ENCODE measurements at regions not wholly inside any gene's neighbourhood (a gene's known extent, or its start where the extent isn't known, plus 50 kb on each side); places are given as distances from the start of the nearest gene placed in this dataset.
"Not testable (repeated sequence)": the region's sequence is repeated elsewhere in the genome, so short reads cannot be mapped to it uniquely, and the experiment has no call there.

- TF ChIP-seq TAF1 (IDR thresholded peaks at IDR 0.05; ENCODE audit: low read depth, low read length) (no peak), PAX5 (IDR thresholded peaks at IDR 0.05; ENCODE audit: insufficient read depth, low read length, severe bottlenecking) (no peak), POLR2AphosphoS5 (IDR thresholded peaks at IDR 0.05; ENCODE audit: low read depth, low read length) (no peak), POLR2A (IDR thresholded peaks at IDR 0.05; ENCODE audit: low read depth, low read length) (no peak), POU2F2 (IDR thresholded peaks at IDR 0.05; ENCODE audit: low read depth, low read length) (no peak), SPI1 (IDR thresholded peaks at IDR 0.05; ENCODE audit: low read depth, low read length) (no peak)
- FAIRE-seq (no peak), DNase-seq (ENCODE audit: insufficient read length, low spot score) (no peak)
Measured at GRCh38 chr13:44051405-44051804, 171.7 kb downstream of the LACC1 start.

- TF ChIP-seq PAX5 (IDR thresholded peaks at IDR 0.05; ENCODE audit: insufficient read depth, low read length, severe bottlenecking): no peak
- no peak for TF ChIP-seq POU2F2 (IDR thresholded peaks at IDR 0.05; ENCODE audit: low read depth, low read length)
- TF ChIP-seq POLR2A (IDR thresholded peaks at IDR 0.05; ENCODE audit: low read depth, low read length): no peak
- TF ChIP-seq SPI1 (IDR thresholded peaks at IDR 0.05; ENCODE audit: low read depth, low read length): no peak
- no peak for TF ChIP-seq TAF1 (IDR thresholded peaks at IDR 0.05; ENCODE audit: low read depth, low read length)
- TF ChIP-seq POLR2AphosphoS5 (IDR thresholded peaks at IDR 0.05; ENCODE audit: low read depth, low read length): no peak
- DNase-seq (ENCODE audit: insufficient read length, low spot score) (no peak), FAIRE-seq (no peak)
Measured at GRCh38 chr13:44051918-44052675, 172.4 kb downstream of the LACC1 start.

- DNase-seq (ENCODE audit: insufficient read length, low spot score) (no peak), FAIRE-seq (no peak)
- TF ChIP-seq PAX5 (IDR thresholded peaks at IDR 0.05; ENCODE audit: insufficient read depth, low read length, severe bottlenecking) (no peak), POLR2AphosphoS5 (IDR thresholded peaks at IDR 0.05; ENCODE audit: low read depth, low read length) (no peak), POLR2A (IDR thresholded peaks at IDR 0.05; ENCODE audit: low read depth, low read length) (no peak), TAF1 (IDR thresholded peaks at IDR 0.05; ENCODE audit: low read depth, low read length) (no peak), SPI1 (IDR thresholded peaks at IDR 0.05; ENCODE audit: low read depth, low read length) (no peak), POU2F2 (IDR thresholded peaks at IDR 0.05; ENCODE audit: low read depth, low read length) (no peak)
Measured at GRCh38 chr13:44052780-44053184, 173.1 kb downstream of the LACC1 start.

GRCh38 chr13:44053208-44053607, 173.5 kb downstream of the LACC1 start:
- TF ChIP-seq PAX5 (IDR thresholded peaks at IDR 0.05; ENCODE audit: insufficient read depth, low read length, severe bottlenecking) (no peak), TAF1 (IDR thresholded peaks at IDR 0.05; ENCODE audit: low read depth, low read length) (no peak), SPI1 (IDR thresholded peaks at IDR 0.05; ENCODE audit: low read depth, low read length) (no peak), POLR2AphosphoS5 (IDR thresholded peaks at IDR 0.05; ENCODE audit: low read depth, low read length) (no peak), POU2F2 (IDR thresholded peaks at IDR 0.05; ENCODE audit: low read depth, low read length) (no peak), POLR2A (IDR thresholded peaks at IDR 0.05; ENCODE audit: low read depth, low read length) (no peak)
- FAIRE-seq (no peak), DNase-seq (ENCODE audit: insufficient read length, low spot score) (no peak)

GRCh38 chr13:44054525-44054924, 174.8 kb downstream of the LACC1 start:
- DNase-seq (ENCODE audit: insufficient read length, low spot score) (no peak), FAIRE-seq (no peak)
- TF ChIP-seq POLR2AphosphoS5 (IDR thresholded peaks at IDR 0.05; ENCODE audit: low read depth, low read length): no peak
- TF ChIP-seq SPI1 (IDR thresholded peaks at IDR 0.05; ENCODE audit: low read depth, low read length): no peak
- no peak for TF ChIP-seq POU2F2 (IDR thresholded peaks at IDR 0.05; ENCODE audit: low read depth, low read length)
- no peak for TF ChIP-seq POLR2A (IDR thresholded peaks at IDR 0.05; ENCODE audit: low read depth, low read length)
- no peak for TF ChIP-seq TAF1 (IDR thresholded peaks at IDR 0.05; ENCODE audit: low read depth, low read length)
- TF ChIP-seq PAX5 (IDR thresholded peaks at IDR 0.05; ENCODE audit: insufficient read depth, low read length, severe bottlenecking): no peak

- FAIRE-seq; DNase-seq (ENCODE audit: insufficient read length, low spot score): not testable (repeated sequence)
Measured at GRCh38 chr13:44055681-44056080, 176.0 kb downstream of the LACC1 start.

GRCh38 chr13:44058067-44058466, 178.4 kb downstream of the LACC1 start:
- DNase-seq (ENCODE audit: insufficient read length, low spot score): no peak
- TF ChIP-seq POLR2A (IDR thresholded peaks at IDR 0.05; ENCODE audit: low read depth, low read length) (no peak), POLR2AphosphoS5 (IDR thresholded peaks at IDR 0.05; ENCODE audit: low read depth, low read length) (no peak), PAX5 (IDR thresholded peaks at IDR 0.05; ENCODE audit: insufficient read depth, low read length, severe bottlenecking) (no peak), TAF1 (IDR thresholded peaks at IDR 0.05; ENCODE audit: low read depth, low read length) (no peak), POU2F2 (IDR thresholded peaks at IDR 0.05; ENCODE audit: low read depth, low read length) (no peak), SPI1 (IDR thresholded peaks at IDR 0.05; ENCODE audit: low read depth, low read length) (no peak)
- no peak for FAIRE-seq

- FAIRE-seq (no peak), DNase-seq (ENCODE audit: insufficient read length, low spot score) (no peak)
- TF ChIP-seq POLR2AphosphoS5 (IDR thresholded peaks at IDR 0.05; ENCODE audit: low read depth, low read length) (no peak), POU2F2 (IDR thresholded peaks at IDR 0.05; ENCODE audit: low read depth, low read length) (no peak), POLR2A (IDR thresholded peaks at IDR 0.05; ENCODE audit: low read depth, low read length) (no peak), PAX5 (IDR thresholded peaks at IDR 0.05; ENCODE audit: insufficient read depth, low read length, severe bottlenecking) (no peak), SPI1 (IDR thresholded peaks at IDR 0.05; ENCODE audit: low read depth, low read length) (no peak), TAF1 (IDR thresholded peaks at IDR 0.05; ENCODE audit: low read depth, low read length) (no peak)
Measured at GRCh38 chr13:44058624-44059215, 179.0 kb downstream of the LACC1 start.

GRCh38 chr13:44061876-44062275, 182.2 kb downstream of the LACC1 start:
- DNase-seq (ENCODE audit: insufficient read length, low spot score) (no peak), FAIRE-seq (no peak)
- TF ChIP-seq TAF1 (IDR thresholded peaks at IDR 0.05; ENCODE audit: low read depth, low read length): no peak
- TF ChIP-seq PAX5 (IDR thresholded peaks at IDR 0.05; ENCODE audit: insufficient read depth, low read length, severe bottlenecking): no peak
- no peak for TF ChIP-seq POU2F2 (IDR thresholded peaks at IDR 0.05; ENCODE audit: low read depth, low read length)
- no peak for TF ChIP-seq POLR2A (IDR thresholded peaks at IDR 0.05; ENCODE audit: low read depth, low read length)
- no peak for TF ChIP-seq SPI1 (IDR thresholded peaks at IDR 0.05; ENCODE audit: low read depth, low read length)
- no peak for TF ChIP-seq POLR2AphosphoS5 (IDR thresholded peaks at IDR 0.05; ENCODE audit: low read depth, low read length)
